GM18909 (cell line): ENCODE measurements at regions not wholly inside any gene's neighbourhood (a gene's known extent, or its start where the extent isn't known, plus 50 kb on each side); places are given as distances from the start of the nearest gene placed in this dataset.
A peak's percentile ranks its signal among the peaks of the same experiment; 100 is the strongest.

ENCODE experiments used
- ATAC-seq: cut with Tn5 transposase; IDR thresholded peaks from one replicate; pipeline ENCODE4 v1.9.1; 2021; ENCODE audit warnings: mild to moderate bottlenecking; ENCODE audit not compliant: unreplicated experiment, poor library complexity

DNA sequence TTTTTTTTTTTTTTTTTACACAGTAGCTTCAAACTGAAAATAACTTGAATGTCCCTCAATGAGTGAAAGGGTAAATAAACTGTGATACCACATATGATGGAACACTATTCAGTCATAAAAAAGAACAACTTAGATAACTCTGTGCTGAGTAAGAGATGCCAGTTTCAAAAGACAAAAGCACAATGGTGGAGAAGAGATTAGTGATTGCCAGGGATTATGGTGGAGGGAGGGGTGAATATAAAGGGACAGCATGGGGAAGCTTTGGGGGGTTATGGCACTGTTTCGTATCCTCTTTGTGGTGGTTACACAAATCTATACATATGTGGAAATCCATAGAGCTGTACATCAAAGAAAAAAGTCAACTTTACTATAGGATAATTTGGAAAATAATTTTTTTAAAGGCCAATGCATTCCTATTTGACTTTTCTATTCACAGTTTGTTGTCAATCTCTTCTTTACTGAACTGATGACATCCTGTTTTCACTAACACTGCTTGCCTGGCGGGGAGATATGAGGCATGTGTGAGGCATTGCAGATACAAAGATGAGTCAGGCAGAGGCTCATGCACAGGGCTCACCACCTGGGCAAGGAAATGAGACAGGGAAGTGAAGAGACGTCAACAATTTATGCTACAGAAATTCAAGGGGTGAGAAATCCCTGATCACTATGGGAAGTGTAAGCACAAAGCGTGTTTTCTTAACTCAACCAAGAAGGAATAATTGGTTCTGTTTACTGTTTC, 302.7 kb downstream of the DUSP10 start:
- peak; percentile 86 for ATAC-seq

DNA sequence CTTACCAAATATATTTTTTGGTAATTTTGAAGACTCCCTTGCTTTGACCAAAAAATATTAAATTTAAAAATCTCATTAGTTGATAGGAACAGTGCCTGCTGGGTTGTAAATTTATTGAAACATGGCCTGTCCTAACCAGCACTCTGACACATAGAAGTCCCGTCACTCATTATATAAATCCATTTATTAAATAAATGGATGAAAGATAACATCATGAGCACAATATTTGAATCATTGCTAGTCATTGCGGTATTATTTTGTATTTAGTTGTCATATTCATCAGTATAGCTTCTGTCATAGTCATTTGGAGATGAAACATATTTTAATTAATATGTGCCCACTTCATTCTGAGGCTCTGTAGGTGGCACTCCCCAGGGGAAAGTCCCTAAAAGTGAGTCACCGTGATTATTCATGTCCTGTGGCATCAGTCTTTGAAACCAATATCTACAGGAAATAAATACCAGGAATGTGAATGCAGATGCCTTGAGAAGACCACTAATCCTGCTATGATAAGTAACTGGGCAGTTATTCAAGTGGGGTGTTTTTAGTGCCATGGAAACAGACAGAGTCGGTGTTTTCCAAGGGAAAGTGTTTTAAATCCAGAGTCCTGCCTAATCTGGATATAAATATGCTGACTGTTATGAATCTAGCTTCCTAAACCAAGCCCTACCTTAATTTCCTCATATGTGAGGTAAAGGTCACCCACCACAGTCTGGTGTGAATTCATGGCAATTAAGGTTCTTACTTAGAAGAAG, 302.0 kb downstream of the DUSP10 start:
- ATAC-seq, result no peak

DNA sequence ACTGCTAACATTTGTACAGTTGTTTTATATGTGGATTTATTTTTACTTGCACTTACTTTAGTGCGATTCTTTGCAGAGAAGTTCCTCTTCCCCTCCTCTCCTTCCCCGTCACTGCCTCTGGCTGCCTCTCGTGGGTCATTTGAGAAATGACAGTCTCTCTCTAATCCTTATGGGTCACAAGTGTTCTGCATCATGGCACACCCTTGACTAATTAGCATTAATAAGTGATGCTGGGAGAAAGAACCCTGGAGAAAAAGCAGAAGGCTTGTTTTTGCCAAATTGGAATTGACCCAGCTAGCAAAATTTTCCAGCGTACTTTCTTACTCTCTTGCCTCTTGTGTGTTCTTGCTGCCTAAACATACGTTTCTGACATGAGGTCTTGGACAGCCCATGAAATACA, 301.2 kb downstream of the DUSP10 start:
- ATAC-seq, result no peak

DNA sequence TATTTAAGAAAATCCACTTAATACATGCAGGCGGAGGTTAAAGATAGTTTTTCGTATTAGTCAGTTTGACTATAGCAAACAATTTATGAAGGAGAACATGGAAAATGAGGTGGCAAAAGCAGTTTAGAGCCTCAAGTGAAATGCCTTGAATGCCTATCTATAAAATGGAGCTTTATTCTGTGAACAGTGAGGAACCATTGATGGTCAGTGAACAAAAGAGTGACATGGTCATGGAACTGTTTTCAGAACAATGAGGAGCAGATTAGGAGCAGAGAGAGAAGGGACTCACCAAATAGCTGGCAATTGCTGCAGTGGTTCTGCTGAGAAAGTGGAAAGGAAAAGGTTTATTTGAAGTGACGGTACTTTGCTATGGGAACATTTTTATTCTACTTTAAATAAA, 299.8 kb downstream of the DUSP10 start:
- no peak for ATAC-seq

DNA sequence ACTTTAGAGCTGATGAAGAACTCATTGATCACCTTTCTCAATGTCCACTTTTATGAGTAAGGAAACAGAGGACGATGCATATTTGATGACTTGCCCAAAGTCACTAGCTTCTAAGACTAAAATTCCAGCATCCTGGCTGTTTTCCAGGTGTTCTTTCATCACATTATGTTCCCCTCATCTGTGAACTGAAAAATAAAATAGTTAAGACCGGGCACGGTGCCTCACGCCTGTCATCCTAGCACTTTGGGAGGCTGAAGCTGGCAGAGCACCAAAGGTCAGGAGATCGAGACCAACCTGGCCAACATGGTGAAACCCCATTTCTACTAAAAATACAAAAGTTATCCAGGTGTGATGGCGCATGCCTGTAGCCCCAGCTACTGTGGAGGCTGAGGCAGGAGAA, 297.5 kb downstream of the DUSP10 start:
- no peak for ATAC-seq

DNA sequence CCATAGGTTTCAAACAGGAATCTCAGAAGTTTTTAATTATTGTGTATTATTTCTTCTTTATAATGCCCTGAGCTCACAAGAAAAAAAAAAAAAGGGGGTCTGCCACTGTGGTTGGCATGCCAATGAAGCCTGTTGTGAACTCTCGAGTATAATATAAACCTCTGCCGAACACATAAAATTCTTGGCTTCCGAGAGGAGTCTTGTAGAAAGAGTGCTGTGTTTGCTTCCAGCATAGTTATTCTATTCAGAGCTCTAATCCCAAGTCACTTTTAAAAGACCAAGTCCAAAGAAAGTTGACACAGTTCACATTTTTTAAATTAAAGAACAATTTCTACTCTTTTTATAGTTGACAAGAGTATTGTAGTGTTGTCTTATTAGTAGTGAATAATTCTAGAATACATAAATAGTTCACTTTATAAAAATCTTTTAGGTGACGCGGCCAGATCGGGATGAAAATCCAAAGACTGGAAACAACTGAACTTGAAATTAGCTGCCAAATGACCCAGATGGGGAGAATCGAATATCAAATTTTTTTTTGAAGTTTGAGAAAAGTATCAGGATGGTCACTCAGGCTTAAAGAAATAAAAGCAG, 293.2 kb downstream of the DUSP10 start:
- ATAC-seq, result no peak

DNA sequence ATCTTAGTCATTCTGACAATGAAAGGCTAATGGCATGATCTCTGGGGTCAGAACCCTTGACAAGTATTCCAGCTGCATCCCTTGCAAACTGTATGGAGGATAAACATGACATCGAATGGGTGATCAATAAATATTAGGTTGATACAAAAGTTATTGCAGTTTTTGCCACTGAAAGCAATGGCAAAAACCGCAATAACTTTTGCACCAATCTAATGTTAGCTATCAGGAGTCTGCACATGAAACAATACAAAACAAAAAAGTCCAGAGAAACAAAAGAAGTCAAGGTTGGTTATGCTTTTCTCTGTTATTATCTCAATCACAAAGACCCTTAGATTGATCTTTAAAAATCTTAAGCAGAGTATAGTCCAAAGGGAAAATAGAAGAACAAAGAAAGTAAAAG, 292.7 kb downstream of the DUSP10 start:
- ATAC-seq, result no peak

DNA sequence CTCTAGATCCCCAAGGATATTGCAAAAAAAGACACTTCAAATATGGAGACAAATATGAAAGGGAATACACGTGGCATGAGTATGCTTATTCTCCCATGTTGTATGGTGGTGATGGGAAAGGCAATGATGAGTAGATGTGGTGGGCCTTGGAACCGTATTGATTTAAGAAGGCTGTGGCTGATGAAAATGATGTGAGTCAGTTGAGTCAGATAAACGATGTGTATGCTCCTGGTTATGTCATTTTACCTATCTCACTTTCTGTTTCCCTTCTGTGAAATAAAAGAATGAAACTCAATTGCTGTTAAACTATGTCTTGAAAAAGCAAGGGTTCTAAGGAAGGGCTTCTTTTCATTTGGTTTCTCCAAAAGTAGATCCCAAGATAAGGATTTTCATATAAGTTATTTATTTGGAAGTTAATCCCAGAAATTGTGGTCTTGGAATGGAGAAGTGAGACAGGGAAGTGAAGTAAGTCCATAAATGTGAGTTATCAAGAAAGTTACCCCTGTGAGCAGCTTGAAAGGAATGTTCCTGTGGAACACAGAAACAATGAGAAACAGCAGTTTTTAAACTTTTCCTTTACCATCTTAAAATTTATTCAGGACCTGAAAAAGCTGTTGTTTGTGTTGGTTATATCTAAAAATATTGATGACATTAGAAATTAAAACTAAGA, 292.0 kb downstream of the DUSP10 start:
- no peak for ATAC-seq

DNA sequence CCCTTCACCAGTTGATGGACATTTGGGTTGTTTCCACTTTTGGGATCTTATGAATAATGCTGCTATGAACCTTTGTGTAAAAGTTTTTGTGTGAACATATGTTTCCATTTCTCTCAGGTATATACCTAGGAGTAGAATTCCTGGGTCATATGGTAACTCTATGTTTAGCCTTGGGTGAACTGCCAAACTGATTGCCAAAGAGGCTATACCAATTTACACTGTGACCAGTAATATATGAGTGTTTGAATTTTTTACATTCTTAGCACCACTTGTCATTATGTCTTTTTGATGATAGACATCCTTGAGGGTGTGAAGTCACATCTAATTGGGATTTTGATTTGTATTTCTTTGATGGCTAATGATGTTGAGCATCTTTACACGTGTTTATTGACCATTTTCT, 290.1 kb downstream of the DUSP10 start:
- ATAC-seq, result no peak

DNA sequence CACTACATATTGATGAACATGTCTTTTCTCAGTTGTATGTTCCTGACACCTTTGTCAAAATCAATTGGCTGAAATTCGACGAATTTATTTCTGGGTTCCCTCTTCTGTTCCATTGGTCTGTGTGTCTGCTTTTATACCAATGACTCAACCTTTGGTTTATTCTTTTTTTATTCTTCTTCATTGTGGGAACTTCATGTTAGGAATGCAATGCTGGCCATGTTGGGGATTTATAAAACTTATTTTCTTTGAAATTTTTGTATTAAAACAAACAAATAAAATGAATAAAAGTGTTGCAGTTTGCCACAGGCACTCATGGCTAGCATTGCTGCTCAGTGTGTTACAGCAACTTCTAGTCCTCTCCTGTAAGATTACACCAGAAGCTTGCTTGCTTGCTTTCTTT, 287.8 kb downstream of the DUSP10 start:
- no peak for ATAC-seq

DNA sequence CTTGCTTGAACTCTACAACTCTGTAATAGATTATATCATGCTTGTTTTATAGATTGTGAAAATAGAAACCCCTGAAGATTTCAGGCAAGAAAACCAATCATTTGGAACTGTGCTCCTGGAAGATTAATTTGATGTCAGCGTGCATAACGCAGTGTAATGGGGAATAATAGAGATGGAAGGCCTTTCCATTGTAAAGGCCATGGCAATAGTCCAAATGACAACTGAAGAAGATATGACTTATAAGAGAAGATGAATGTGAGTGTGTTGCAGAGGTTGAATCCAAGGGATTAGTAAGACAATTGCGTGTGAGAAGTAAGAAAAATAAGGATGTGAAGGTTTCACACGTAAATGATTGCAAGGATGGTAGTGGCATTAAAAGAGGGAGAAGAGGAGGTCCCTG, 285.0 kb downstream of the DUSP10 start:
- ATAC-seq, result no peak

DNA sequence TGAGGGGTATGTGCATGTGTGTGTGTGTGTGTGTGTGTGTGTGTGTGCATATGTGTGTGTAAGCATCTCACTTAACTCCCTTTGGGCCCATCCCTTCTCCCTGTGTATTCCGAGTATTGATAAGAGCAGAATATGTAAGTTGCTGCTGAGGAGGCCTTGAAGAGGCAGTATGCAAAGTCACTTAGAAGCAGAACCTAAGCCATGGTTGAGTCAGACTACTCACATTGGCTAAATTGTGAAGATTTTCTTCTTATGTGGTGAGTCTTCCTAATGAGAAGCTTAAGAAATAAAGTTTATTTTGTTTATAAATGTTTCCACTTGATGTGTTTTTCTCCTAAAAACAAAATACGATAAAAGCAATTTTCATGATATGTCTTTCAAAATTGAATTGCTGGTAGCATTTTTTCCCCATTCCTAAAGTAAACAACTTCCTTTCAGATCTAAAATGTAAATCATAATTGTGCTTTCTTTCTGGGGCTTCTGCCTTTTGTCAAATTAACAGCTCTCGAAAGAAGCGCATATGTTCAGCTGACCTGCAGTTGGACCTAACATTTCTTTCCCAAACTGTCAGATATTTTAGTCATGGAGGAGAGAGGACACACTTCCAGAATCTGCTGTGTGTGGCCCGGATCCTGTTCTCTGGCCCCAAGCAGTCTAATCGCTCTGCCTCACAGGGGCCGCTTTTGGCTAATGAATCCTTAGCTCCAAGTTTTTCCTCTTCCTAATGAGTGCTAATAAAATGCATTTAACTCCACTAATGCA, 284.0 kb downstream of the DUSP10 start:
- ATAC-seq, result no peak

DNA sequence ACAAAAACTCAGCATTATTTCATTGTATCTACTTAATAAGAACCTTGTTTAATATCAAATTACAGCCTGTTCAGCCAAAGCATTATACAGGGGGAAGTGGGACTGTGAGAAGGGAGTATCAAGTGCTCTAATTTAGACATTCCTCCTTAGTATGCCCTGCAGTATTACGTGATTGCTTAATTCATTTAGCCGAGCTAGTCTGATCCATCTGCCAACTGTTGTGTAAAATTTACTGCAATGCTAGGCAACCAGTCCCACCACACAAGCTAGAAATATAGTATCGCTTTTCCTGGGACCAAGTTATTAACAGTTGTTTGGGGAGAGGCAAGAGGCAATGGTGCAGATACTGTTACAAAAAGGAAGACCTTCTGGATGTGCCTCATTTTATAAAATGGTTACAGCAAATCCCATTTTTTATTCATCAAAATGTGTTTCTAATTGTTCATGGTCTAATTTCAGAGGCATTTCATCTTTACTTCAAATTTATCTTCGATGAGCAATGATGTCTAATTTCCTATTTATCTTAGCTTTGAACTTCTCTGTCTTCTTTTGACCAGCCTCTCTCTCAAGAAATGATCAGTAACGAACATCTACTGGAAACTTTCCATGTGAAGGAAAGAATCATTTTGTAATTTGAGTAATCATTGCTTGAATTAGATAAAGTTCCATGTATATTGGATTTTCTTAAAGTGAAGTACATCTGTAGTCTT, 283.3 kb downstream of the DUSP10 start:
- no peak for ATAC-seq

DNA sequence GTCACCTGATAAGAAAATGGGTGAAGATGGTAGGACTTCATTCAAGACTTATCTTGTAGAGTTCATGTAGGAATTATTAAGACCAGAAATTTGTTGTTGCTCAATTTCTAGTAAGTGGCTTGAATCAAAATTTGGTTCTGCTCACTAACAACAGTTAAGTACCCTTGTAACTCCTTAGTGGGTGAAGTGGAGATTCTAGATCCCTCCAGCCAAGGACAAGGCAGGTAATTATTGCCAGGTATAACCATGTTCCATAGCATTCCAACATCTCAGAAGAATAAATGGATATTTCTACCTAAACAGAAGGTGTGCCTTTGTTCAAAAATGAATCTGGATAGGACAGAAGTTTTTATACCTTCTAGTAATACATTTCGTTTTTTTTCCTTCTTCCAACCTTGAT, 282.3 kb downstream of the DUSP10 start:
- ATAC-seq, result no peak

DNA sequence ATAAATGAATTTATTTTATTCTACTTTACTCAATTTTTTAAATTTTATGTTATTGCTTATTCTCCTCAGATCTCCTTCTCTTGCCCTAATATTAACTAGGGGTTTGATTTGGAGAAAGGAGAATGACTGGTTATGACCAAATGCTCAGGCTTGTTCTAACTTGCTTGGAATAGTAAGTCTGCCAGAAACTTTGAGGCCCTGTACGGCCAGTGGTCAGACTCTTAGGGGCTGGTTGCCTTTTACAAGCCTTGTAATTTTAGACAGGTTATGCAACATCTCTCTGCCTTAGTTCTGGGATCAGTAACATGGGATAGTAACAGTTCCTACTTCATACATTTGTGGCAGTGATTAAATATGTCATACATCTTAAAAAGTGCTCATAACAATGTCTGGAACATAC, 279.5 kb downstream of the DUSP10 start:
- no peak for ATAC-seq

DNA sequence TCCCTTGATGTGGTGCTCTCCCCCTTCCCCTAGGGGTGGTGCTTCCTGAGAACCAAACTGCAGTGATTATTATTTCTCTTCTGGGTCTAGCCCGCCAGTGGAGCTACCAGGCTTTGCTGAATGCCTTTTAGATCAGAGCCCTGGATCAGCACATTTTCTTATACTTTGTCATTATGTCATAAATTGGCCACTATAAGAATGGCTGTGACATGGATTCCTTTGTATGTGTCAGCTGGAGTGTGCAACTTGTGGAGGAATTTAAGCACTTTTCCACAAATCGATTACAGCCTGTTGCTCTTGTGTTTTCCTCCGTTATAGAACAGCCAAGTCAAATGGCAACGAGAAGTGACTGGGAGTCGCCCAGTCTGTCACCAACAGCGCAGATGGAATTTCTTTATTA, 273.3 kb downstream of the DUSP10 start:
- ATAC-seq, result no peak

DNA sequence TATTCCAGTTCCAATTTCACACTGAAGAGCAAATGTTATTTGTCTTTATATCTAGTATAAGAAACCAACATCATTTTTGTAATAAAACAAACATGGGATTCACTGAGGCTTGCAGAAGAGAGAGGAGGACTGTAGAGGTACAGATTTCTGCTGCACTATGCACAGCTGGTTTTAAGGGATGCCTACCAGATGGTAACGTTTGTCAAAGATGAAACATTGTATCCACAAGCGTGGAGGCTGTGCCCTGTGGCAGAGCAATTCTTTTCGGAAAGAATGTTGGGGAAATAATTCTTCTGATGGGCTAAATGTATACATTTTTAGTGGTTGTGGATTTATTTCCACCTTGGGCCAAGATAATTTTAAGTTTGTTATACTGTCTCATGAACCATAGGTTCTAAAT, 272.4 kb downstream of the DUSP10 start:
- no peak for ATAC-seq

DNA sequence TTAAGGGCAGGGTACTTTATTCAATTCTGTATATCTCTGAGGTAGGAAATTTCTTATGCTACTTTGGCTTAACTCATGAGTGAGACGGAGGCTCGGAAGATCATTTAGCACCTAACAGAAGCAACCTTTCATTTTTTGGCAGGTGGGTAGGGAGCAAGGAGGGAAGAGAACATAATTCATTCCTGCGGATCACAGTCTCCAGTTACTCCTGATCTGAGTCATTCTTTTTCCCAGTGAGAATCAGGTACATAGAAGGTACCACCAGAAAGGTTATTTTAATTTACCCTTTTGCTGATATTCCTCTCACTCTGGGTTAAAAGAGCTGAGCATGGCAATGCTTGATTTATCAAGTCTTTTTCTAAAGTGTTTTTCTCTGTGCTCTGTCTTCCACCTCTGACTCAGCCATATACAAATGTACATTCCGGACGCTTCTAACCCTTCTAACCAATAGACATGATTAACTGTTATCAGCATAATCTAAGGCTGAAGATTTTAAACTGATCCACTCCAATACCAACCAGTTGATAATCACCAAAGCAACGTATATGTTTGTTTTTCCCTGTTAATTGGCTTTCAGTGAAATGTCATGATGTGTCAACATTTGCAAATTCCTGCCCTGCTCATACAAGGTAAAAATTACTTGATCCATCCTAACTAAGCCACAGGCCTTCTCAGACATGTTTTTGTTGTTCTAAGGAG, 271.7 kb downstream of the DUSP10 start:
- no peak for ATAC-seq

DNA sequence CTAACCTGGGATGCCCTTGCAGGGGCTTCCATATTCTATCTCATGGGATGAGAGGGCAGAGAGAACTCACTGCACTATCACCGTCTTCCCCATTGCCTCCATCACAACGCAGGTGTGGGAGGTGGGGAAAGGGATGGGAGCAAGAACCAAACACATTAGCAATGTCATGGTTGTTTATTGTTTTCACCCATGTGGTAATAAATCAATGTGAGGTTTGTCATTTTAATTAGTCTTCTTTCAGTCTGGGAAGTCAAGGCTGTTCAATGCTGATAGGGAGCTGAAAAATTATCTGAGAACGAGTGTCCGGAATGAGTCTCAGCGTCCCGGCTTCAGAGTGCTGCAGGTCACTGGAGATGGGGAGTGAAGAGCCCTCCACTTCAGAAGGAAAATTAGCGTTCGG, 268.5 kb downstream of the DUSP10 start:
- no peak for ATAC-seq
